Fibroblast of lung (primary cell): ENCODE measurements at regions not wholly inside any gene's neighbourhood (a gene's known extent, or its start where the extent isn't known, plus 50 kb on each side); places are given as distances from the start of the nearest gene placed in this dataset.
A peak's percentile ranks its signal among the peaks of the same experiment; 100 is the strongest.

Experiments used
- DNase-seq, 2 donors: peaks; one replicate each; pipeline versions ENCODE4 v3.0.0 to v3.0.0-alpha.2; 2010; ENCODE audit warnings: low read depth in 2 of 2
- H2AFZ ChIP-seq: 2 replicates; pipeline ENCODE4 v1.5.1; 2012; ENCODE audit warnings: low read length, control low read depth, inconsistent platforms
- H3K27ac ChIP-seq: 2 replicates; pipeline ENCODE4 v1.5.1; 2011; ENCODE audit warnings: low read length, control low read depth; ENCODE audit not compliant: insufficient read depth
- H3K27me3 ChIP-seq: 2 replicates; pipeline ENCODE4 v1.5.1; 2011; ENCODE audit warnings: mild to moderate bottlenecking, low read length; ENCODE audit not compliant: control insufficient read depth, insufficient read depth
- H3K36me3 ChIP-seq: 2 replicates; pipeline ENCODE4 v1.5.1; 2011; ENCODE audit warnings: low read length; ENCODE audit not compliant: control insufficient read depth, insufficient read depth
- H3K4me1 ChIP-seq: 2 replicates; pipeline ENCODE4 v1.5.1; 2011; ENCODE audit warnings: low read length; ENCODE audit not compliant: control insufficient read depth, insufficient read depth; ENCODE audit errors: extremely low read depth
- H3K4me2 ChIP-seq: 2 replicates; pipeline ENCODE4 v1.5.1; 2011; ENCODE audit warnings: low read length, control low read depth; ENCODE audit not compliant: insufficient read depth; ENCODE audit errors: extremely low read depth
- H3K4me3 ChIP-seq, 4 experiments: fragments of 200-600 bp in 1 of 4; sonication (generic) in 1 of 4; replicated peaks in 1 of 4; 2 replicates each; pipeline ENCODE4 v1.5.1; 2011 to 2016; ENCODE audit warnings: low read length in 4 of 4, low read depth in 3 of 4, mild to moderate bottlenecking in 3 of 4, control low read depth in 2 of 4, inconsistent platforms in 1 of 4, mixed read lengths in 1 of 4; ENCODE audit not compliant: insufficient read depth in 1 of 4; ENCODE audit errors: control extremely low read depth in 1 of 4
- H3K79me2 ChIP-seq: 2 replicates; pipeline ENCODE4 v1.5.1; 2012; ENCODE audit warnings: mild to moderate bottlenecking, low read length, inconsistent platforms; ENCODE audit not compliant: control insufficient read depth, insufficient read depth
- H3K9ac ChIP-seq: 2 replicates; pipeline ENCODE4 v1.5.1; 2011; ENCODE audit warnings: mild to moderate bottlenecking, low read length, control low read depth; ENCODE audit not compliant: insufficient read depth
- H3K9me3 ChIP-seq: 2 replicates; pipeline ENCODE4 v1.5.1; 2012; ENCODE audit warnings: low read depth, low read length; ENCODE audit not compliant: control insufficient read depth, insufficient read depth
- H4K20me1 ChIP-seq: 2 replicates; pipeline ENCODE4 v1.5.1; 2011; ENCODE audit warnings: low read length; ENCODE audit not compliant: control insufficient read depth, insufficient read depth; ENCODE audit errors: extremely low read depth
- CTCF ChIP-seq, 2 donors: IDR thresholded peaks in 1 of 2; conservative IDR thresholded peaks in 1 of 2; 1 replicate in 1 of 2; 2 replicates in 1 of 2; pipeline ENCODE4 v1.5.1; 2011 to 2012; ENCODE audit warnings: low read length in 2 of 2, control low read depth in 1 of 2, inconsistent platforms in 1 of 2, low read depth in 1 of 2, mild to moderate bottlenecking in 1 of 2
- EZH2 ChIP-seq: IDR thresholded peaks from 2 replicates; pipeline ENCODE4 v1.5.1; 2012; ENCODE audit warnings: low read length, control low read depth, mild to moderate bottlenecking; ENCODE audit errors: missing control alignments

GRCh38 chr9:107792006-107792405, 302.4 kb upstream of the KLF4 start:
- H3K27me3 ChIP-seq, result no peaks in the 10 kb centered on the region
- H3K4me3 ChIP-seq, result no peak overlapping the region
- no peak overlapping the region for H3K27ac ChIP-seq
- H3K4me1 ChIP-seq, result no peaks in the 10 kb centered on the region
- H4K20me1 ChIP-seq, result no peaks in the 10 kb centered on the region
- DNase-seq, result no peak
- no peaks in the 10 kb centered on the region for H3K9me3 ChIP-seq
- no peak overlapping the region for H2AFZ ChIP-seq
- no peaks in the 10 kb centered on the region for H3K36me3 ChIP-seq
- TF ChIP-seq EZH2 (no peak), CTCF (conservative IDR thresholded peaks at IDR 0.05 in 1 of 2, IDR thresholded peaks at IDR 0.05 in 1 of 2; ENCODE audit: low read depth in 1 of 2, low read length in 2 of 2) (no peak)
- no peaks in the 10 kb centered on the region for H3K79me2 ChIP-seq
- H3K4me2 ChIP-seq, result no peak overlapping the region
- H3K9ac ChIP-seq, result no peak overlapping the region

- Histone ChIP-seq H3K9me3 (no peaks in the 10 kb centered on the region), H3K9ac (no peak overlapping the region), H2AFZ (no peak overlapping the region), H3K27me3 (no peaks in the 10 kb centered on the region), H3K36me3 (no peaks in the 10 kb centered on the region), H4K20me1 (no peaks in the 10 kb centered on the region), H3K4me1 (peaks cover 6% of the 10 kb centered on the region), H3K79me2 (no peaks in the 10 kb centered on the region), H3K27ac (no peak overlapping the region), H3K4me2 (no peak overlapping the region), H3K4me3 (no peak overlapping the region)
- TF ChIP-seq EZH2, result no peak
- no peak for TF ChIP-seq CTCF (conservative IDR thresholded peaks at IDR 0.05 in 1 of 2, IDR thresholded peaks at IDR 0.05 in 1 of 2; ENCODE audit: low read depth in 1 of 2, low read length in 2 of 2)
- DNase-seq, result no peak
Observed at GRCh38 chr9:107789001-107789700, 299.6 kb upstream of the KLF4 start.

GRCh38 chr9:107786561-107786960, 297.0 kb upstream of the KLF4 start:
- Histone ChIP-seq H3K4me1 (peaks cover 10% of the 10 kb centered on the region), H2AFZ (no peak overlapping the region), H3K4me3 (no peak overlapping the region), H3K79me2 (no peaks in the 10 kb centered on the region), H3K4me2 (no peak overlapping the region), H3K9ac (no peak overlapping the region), H3K27me3 (no peaks in the 10 kb centered on the region), H3K36me3 (no peaks in the 10 kb centered on the region), H3K27ac (no peak overlapping the region), H3K9me3 (no peaks in the 10 kb centered on the region), H4K20me1 (no peaks in the 10 kb centered on the region)
- DNase-seq, result peak in 1 of 2 donors; percentile 23
- TF ChIP-seq CTCF (conservative IDR thresholded peaks at IDR 0.05 in 1 of 2, IDR thresholded peaks at IDR 0.05 in 1 of 2; ENCODE audit: low read depth in 1 of 2, low read length in 2 of 2), result no peak
- TF ChIP-seq EZH2, result no peak
